ENCODE measurements at regions not wholly inside any gene's neighbourhood (a gene's known extent, or its start where the extent isn't known, plus 50 kb on each side); places are given as distances from the start of the nearest gene placed in this dataset.

DNA sequence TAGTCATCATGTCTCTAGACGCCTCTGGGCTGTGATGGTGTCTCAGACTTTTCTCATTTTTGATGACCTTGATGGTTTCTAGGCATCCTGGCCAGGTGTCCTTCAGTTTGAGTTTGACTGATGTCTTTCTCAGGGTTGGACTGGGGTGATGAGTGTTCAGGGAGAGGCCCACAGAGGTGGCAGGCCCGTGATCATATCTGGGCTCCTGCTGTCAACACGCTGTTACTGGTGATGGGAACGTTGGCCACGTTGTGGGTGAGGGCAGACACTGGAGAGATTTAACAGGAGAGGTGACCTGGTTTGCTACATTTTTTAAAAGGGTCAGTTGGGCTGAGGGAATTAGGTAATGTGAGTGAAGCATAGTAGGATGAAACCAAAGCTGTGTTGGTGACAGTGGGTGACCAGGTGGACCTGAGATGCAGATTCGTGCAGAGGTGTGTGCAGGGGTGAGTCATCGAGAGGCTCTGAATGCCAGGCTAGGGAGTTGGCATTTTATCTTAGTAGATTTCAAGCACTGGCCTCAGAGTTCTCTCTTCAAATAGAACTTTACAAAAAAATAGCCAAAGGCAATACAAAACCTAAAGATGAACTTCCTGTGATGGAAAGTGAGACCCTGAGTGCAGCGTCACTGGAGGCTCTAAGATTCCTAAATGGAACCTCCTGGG, 174.1 kb downstream of the CDH26 start:
- no peak for DNase-seq

- no peak for DNase-seq
These were observed 174.8 kb downstream of the CDH26 start for GRCh38 chr20:60132827-60133670.

- no peak for DNase-seq
These were observed 177.1 kb downstream of the CDH26 start for GRCh38 chr20:60135276-60135675.

DNA sequence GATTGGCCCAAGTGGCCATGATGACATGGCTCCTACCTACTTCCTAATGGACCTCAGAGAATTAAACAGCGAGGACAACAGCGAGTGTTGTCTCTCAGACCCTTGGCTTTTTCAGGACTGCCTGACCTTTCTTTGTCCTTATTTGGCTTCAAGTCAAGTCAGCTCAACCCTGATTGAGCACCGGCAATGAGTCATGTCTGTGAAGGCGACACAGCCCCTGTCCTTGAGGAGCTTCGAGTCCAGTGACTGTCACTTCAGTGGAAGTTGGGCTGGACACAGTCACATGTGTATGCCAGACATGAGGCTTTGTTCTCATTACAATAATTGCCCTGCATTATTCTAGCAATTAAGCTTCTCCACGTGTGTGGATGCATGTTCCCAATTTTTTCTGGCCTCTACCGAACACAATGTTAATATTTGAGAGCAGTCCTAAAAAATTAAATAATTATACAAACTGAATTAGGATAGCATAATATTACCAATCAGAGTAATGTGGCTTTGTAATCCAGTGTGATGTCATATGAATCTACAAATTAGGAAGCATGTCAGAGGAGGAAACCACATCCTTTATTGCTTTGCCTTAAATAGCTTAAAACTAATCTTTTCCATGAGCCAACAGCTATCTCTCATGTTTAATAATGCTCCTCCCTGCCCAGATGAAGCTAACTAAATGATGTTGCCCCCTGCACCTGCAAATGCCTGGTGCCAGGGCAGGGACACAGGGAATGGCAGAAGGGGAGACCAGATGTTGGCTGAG, 178.6 kb downstream of the CDH26 start:
- DNase-seq = no peak

GRCh38 chr20:60137657-60138245, 179.5 kb downstream of the CDH26 start:
- no peak for DNase-seq

DNA sequence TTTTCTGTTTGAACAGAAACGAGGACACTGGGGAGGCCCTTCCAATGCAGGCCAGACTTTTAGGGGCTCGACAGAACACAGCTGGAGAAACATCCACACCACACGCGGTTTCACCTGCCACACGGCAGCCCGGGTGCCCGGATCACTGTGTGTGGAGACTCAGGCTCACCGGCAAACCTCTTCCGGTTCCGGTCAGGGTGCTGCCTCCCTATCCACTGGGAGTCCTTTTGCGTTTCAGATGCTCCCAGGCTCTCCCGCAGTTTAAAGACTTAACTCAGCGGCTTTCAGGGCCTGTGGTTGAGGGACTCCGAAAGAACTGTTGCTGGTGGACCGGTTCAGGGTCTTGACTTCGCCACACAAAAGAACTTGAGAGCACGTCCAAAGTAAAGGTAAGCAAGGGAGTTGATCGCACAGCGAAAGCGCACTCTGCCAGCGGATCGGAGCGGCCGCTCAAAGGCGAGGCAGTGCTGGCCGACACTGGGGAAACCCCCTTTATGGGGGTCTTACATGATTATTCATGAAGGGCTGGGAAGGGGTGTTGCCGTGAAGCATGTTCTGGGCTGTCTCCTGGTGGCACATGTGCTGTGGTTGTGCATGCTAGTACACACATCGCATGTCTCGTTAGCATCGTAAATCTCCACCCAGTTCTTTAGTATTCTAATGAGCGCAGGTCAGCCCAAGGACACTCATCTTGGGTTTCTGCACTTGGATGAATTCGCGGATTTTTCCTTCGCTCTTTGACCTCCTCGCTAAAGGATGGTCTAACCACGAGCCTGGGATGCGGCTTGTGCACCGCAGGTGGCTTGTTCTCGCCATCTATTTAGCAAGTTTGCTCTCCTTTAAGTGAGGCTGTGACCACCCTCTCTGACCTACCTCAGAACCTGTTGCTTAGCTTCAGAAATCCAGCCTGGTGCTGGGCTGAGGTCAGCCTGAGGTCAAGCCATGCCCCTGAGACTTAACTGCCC, 180.3 kb downstream of the CDH26 start:
- DNase-seq = no peak

DNA sequence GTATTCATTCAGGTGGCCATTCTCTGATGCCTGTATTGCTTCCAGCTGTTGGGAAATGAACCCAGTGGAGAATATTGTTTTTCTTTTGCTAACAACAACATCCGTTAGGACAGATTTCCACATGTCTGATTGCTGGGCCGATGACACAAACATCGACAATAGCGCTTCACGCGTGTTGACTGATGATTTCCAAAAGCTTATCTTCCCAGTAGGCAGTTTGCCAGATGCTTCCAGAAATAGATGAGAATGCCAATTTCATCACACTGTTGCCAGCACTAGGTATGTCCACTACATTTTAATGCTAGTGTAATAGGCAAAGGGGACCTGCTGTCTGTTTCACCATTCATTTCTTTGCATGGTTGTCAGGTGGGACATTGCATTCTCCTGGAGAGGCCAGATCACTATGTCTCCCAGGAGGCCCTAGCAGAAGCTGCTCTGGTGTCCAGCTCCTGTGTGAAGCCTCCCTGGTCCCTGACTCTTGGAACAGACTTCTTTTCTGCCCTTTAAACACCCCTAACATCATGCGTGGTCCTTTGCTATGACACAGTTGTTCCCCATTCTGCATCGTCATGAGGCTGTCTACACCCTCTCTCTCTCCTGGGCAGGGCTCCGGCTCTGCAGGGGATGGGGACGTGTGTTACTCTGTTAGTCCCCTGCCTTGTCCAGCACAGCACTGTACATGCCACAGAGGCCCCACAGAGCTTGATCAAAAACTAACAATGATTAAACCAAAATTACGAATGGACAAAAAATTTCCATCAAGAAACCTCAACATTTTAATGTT, 181.6 kb downstream of the CDH26 start:
- DNase-seq = no peak

- DNase-seq = no peak
These were observed 184.4 kb downstream of the CDH26 start for GRCh38 chr20:60142587-60142986.

GRCh38 chr20:60143261-60143842, 185.1 kb downstream of the CDH26 start:
- DNase-seq = no peak

- DNase-seq = no peak
These were observed 186.2 kb downstream of the CDH26 start for GRCh38 chr20:60144404-60144803.

DNA sequence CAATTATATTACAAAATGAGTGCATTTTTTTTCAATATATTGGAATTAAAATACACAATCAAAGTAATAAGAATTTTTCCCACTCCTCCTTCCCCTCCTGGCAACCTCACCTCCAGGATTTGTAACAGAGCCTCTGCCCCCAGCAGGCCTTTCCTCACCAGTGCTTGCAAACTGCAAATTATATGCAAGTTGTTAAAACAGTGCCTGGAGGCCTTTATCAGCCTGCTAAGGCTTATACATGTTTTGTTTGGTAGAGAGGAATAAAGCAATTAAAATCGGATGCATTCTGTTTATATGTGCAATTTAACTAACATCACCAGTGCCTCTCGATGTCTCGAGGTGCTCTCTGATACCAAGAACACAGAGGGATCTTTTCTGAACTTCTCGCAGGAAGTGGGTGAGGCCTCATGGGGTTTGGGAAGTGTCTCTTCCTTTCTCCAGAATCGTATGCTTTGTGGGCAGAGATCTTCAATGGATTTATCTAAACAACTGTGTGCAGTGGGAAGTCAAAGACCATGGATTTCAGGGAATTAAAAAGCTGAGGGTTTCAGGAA, 186.8 kb downstream of the CDH26 start:
- DNase-seq = no peak

GRCh38 chr20:60147004-60147403, 188.8 kb downstream of the CDH26 start:
- no peak for DNase-seq

DNA sequence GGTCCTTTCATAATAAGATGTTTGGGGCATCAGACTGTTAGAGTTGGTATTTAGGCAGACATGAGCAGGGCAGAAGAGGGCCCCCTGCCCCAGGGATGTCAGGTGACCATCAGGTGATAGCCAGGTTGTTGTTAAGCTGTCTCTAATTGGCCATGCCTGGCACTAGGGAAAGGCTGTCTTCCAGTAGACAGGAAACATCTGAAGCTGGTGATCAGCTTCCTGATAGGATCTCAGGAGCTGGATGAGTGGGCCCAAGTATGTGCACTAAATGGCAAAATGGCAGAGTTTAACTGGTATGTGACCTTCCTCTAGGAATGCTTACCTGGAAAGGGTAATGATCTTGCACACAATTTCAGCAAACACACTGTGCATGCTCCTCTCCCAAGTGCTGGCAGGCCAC, 190.7 kb downstream of the CDH26 start:
- no peak for DNase-seq

- DNase-seq = no peak
These were observed 194.6 kb downstream of the CDH26 start for GRCh38 chr20:60152792-60153191.

DNA sequence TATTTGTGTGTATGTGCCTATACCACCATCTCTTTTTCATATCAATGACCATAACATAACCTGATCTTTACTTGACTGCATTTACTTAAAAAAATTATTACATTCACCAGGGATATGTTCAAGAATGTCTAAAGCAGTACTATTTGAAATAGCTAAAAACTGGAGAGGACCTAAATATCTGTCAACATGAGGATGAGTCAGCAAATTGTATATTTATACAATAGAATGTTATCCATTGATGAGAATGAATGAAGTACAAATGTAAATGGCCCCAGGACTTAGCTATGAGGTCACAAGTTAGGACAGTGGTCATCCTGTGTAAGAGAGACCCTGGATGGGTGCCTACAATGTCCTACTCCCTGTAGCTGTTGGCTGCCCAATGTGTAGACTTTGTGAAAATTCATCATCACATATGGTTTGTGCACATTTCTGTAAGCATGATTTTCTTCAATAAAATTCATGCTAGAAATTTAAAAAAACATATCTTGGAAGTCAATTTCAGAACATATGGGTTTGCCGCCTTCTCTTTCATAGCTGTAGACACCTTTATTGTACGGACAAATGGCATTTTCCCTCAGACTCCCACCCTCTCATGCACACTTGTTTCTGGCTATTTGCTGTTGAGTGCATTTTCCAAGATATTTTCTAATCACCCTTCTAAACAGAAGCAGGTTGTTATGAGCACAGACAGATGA, 202.4 kb downstream of the CDH26 start:
- no peak for DNase-seq

DNA sequence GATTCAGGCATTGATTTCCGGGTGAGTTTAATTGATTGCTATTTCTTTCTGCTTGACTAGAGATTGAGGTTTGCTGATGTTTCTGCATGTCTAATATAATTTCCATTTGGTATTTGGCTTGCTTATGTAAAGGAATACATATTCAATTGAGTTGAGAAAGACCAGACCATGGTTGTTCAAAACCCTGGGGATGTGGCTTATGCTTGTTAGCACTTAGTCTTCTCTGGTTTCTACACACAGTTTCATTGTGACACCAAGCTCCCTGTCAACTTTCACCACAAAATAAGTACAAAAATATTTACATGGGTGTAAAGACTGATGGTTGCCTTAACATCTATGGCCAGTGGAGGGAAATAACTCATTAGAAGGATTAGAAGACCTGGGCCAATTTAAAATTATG, 209.6 kb downstream of the CDH26 start:
- DNase-seq = no peak

GRCh38 chr20:60168963-60169362, 210.7 kb downstream of the CDH26 start:
- no peak for DNase-seq

DNA sequence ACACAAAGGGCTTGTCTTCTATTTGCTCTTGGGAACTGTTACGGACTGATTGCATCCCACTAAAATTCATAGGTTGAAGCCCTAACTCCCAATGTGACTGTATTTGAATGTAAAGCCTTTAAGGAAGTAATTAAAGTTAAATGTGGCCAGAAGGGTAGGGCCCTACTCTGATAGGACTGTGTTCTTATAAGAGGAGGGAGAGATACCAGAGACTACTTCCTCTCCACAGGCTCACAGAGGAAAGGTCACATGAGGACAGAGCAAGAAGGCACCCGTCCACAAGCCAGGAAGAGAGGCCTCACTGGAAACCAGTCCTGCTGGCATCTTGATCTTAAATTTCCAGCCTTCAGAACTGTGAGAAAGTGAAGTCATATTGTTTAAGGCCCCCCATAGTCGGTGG, 211.9 kb downstream of the CDH26 start:
- no peak for DNase-seq

- no peak for DNase-seq
These were observed 213.1 kb downstream of the CDH26 start for GRCh38 chr20:60171313-60171712.

- DNase-seq = no peak
These were observed 213.5 kb downstream of the CDH26 start for GRCh38 chr20:60171738-60172137.

All from NCI-H2081 treated with DMSO at 0.1 percent for 48 hours (cell line).